ENCODE measurements at regions not wholly inside any gene's neighbourhood (a gene's known extent, or its start where the extent isn't known, plus 50 kb on each side); places are given as distances from the start of the nearest gene placed in this dataset.

DNA sequence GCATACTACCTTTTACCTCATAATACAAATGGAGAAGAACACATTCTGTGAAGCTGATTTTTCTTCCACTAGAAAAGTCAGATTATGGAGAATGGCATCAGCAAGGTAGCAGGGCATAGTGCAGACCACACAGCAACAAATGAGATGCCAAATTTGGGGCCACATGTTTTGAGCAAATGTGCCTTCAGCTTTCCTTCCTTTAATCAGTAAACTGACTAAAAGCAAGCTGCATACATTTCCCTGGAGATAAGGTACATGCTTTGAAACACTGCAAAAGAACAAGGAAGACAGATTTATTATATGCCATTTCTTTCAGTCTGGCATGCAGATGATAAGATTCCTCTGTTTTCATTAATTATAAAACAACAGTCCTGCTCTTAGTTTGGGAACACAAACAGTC is 67.1 kb upstream of the GUCY1A1 start:
- TF ChIP-seq EP300 (IDR thresholded peaks at IDR 0.05): no peak
- TF ChIP-seq POLR2A (IDR thresholded peaks at IDR 0.05): no peak
- TF ChIP-seq CTCF (IDR thresholded peaks at IDR 0.05): no peak
- no peak for TF ChIP-seq POLR2AphosphoS5 (IDR thresholded peaks at IDR 0.05)
